WTC11 (cell line): ENCODE measurements at regions not wholly inside any gene's neighbourhood (a gene's known extent, or its start where the extent isn't known, plus 50 kb on each side); places are given as distances from the start of the nearest gene placed in this dataset.

ENCODE experiments used
- ATAC-seq: fragments of 200-7000 bp; cut with Tn5 transposase; 2 replicates; pipeline ENCODE4 v1.10.0; 2021; ENCODE audit warnings: mild to moderate bottlenecking, moderate library complexity
- CTCF ChIA-PET: fragments of 300-600 bp; sonication (Branson Sonifier 250); formaldehyde crosslinking; loops from one replicate; lab custom pipeline; 2021; ENCODE audit warnings: antibody characterized with exemption; lab: Charles Lee
- POLR2A ChIA-PET: fragments of 350-600 bp; sonication (Branson Sonifier 250); formaldehyde crosslinking; loops from one replicate; lab custom pipeline; 2021; ENCODE audit warnings: antibody characterized with exemption; lab: Charles Lee
- DNase-seq: peaks from one replicate; pipeline ENCODE4 v3.0.0; 2021; ENCODE audit warnings: low spot score
- H3K27ac Mint-ChIP-seq: 2 replicates; pipeline ENCODE4 v1.8.0; 2021; ENCODE audit warnings: mixed read lengths
- H3K27me3 Mint-ChIP-seq: 2 replicates; pipeline ENCODE4 v1.8.0; 2021; ENCODE audit warnings: low read depth, mild to moderate bottlenecking, moderate library complexity, mixed read lengths
- H3K36me3 Mint-ChIP-seq: 2 replicates; pipeline ENCODE4 v1.8.0; 2021; ENCODE audit warnings: mixed read lengths
- H3K4me1 Mint-ChIP-seq: 2 replicates; pipeline ENCODE4 v1.8.0; 2022; ENCODE audit warnings: mixed read lengths
- H3K4me3 Mint-ChIP-seq: 2 replicates; pipeline ENCODE4 v1.8.0; 2021; ENCODE audit warnings: mild to moderate bottlenecking, moderate library complexity, mixed read lengths
- H3K9me3 Mint-ChIP-seq: 2 replicates; pipeline ENCODE4 v1.8.0; 2021; ENCODE audit warnings: mixed read lengths
- ATF3 ChIP-seq: sonication (generic); formaldehyde crosslinking; conservative IDR thresholded peaks from 2 replicates; pipeline ENCODE4 v1.8.1; 2022; ENCODE audit warnings: mild to moderate bottlenecking, missing genetic modification reagents
- E2F1 ChIP-seq: sonication (generic); formaldehyde crosslinking; IDR thresholded peaks from 2 replicates; pipeline ENCODE4 v1.8.0; 2022; ENCODE audit warnings: mild to moderate bottlenecking, missing genetic modification reagents
- ESRRA ChIP-seq: sonication (generic); formaldehyde crosslinking; IDR thresholded peaks from 2 replicates; pipeline ENCODE4 v1.8.1; 2022; ENCODE audit warnings: mild to moderate bottlenecking, missing genetic modification reagents, borderline replicate concordance
- GRHL2 ChIP-seq: fragments of 250-450 bp; sonication (Bioruptor Pico); IDR thresholded peaks from 2 replicates; pipeline ENCODE4 v1.8.0; 2022; ENCODE audit warnings: mild to moderate bottlenecking, moderate library complexity; ENCODE audit not compliant: insufficient replicate concordance, severe bottlenecking
- IRF1 ChIP-seq: sonication (generic); formaldehyde crosslinking; IDR thresholded peaks from 2 replicates; pipeline ENCODE4 v1.8.0; 2023; ENCODE audit warnings: missing genetic modification reagents
- MXD4 ChIP-seq: fragments of 250-450 bp; sonication (Bioruptor Pico); IDR thresholded peaks from 2 replicates; pipeline ENCODE4 v1.8.0; 2021; ENCODE audit warnings: mild to moderate bottlenecking, moderate library complexity, borderline replicate concordance
- PRDM15 ChIP-seq: sonication (generic); formaldehyde crosslinking; IDR thresholded peaks from 2 replicates; pipeline ENCODE4 v1.8.0; 2022; ENCODE audit warnings: missing genetic modification reagents
- RELA ChIP-seq: sonication (generic); formaldehyde crosslinking; IDR thresholded peaks from 2 replicates; pipeline ENCODE4 v1.8.1; 2022; ENCODE audit warnings: missing genetic modification reagents, mild to moderate bottlenecking, borderline replicate concordance
- RORB ChIP-seq: fragments of 250-450 bp; sonication (Bioruptor Pico); IDR thresholded peaks from 2 replicates; pipeline ENCODE4 v1.9.0; 2021; ENCODE audit warnings: mild to moderate bottlenecking
- SMAD3 ChIP-seq: sonication (generic); formaldehyde crosslinking; IDR thresholded peaks from 2 replicates; pipeline ENCODE4 v1.8.0; 2022; ENCODE audit warnings: missing genetic modification reagents, mild to moderate bottlenecking, borderline replicate concordance
- TCF7 ChIP-seq: sonication (generic); formaldehyde crosslinking; IDR thresholded peaks from 2 replicates; pipeline ENCODE4 v1.8.0; 2022; ENCODE audit warnings: mild to moderate bottlenecking, low read depth, missing genetic modification reagents, moderate library complexity
- TEAD1 ChIP-seq: sonication (generic); formaldehyde crosslinking; IDR thresholded peaks from 2 replicates; pipeline ENCODE4 v1.8.0; 2022; ENCODE audit warnings: mild to moderate bottlenecking, missing genetic modification reagents
- TP53 ChIP-seq: sonication (generic); formaldehyde crosslinking; IDR thresholded peaks from 2 replicates; pipeline ENCODE4 v1.8.1; 2023; ENCODE audit warnings: mild to moderate bottlenecking, missing genetic modification reagents
- ZBTB21 ChIP-seq: sonication (generic); formaldehyde crosslinking; IDR thresholded peaks from 2 replicates; pipeline ENCODE4 v1.8.1; 2023; ENCODE audit warnings: mild to moderate bottlenecking, missing genetic modification reagents, borderline replicate concordance
- ZNF121 ChIP-seq: sonication (generic); formaldehyde crosslinking; IDR thresholded peaks from 2 replicates; pipeline ENCODE4 v1.8.0; 2023; ENCODE audit warnings: missing genetic modification reagents
- ZNF232 ChIP-seq: sonication (generic); formaldehyde crosslinking; IDR thresholded peaks from 2 replicates; pipeline ENCODE4 v1.8.0; 2022; ENCODE audit warnings: mild to moderate bottlenecking, missing genetic modification reagents
- ZNF281 ChIP-seq: sonication (generic); formaldehyde crosslinking; IDR thresholded peaks from 2 replicates; pipeline ENCODE4 v1.8.0; 2023; ENCODE audit warnings: mild to moderate bottlenecking, missing genetic modification reagents
- ZNF425 ChIP-seq: fragments of 250-450 bp; sonication (Bioruptor Pico); conservative IDR thresholded peaks from 2 replicates; pipeline ENCODE4 v1.9.0; 2021; ENCODE audit warnings: mild to moderate bottlenecking
- ZNF512 ChIP-seq: sonication (generic); formaldehyde crosslinking; IDR thresholded peaks from 2 replicates; pipeline ENCODE4 v1.8.1; 2022; ENCODE audit warnings: missing genetic modification reagents, borderline replicate concordance

- DNase-seq = no peak
- Mint-ChIP-seq H3K4me3 (no peak overlapping the region), H3K27ac (no peak overlapping the region), H3K36me3 (no peaks in the 10 kb centered on the region), H3K27me3 (no peaks in the 10 kb centered on the region), H3K9me3 (peaks cover 9% of the 10 kb centered on the region; the same call in 1 of the 2 replicates), H3K4me1 (no peaks in the 10 kb centered on the region)
- ChIA-PET CTCF (no interaction called here), POLR2A (no interaction called here)
- TF ChIP-seq RELA (CRISPR knock-in tag) (no peak), IRF1 (CRISPR knock-in tag) (no peak), ZBTB21 (CRISPR knock-in tag) (no peak), ZNF425 (CRISPR knock-in tag) (no peak), ZNF121 (CRISPR knock-in tag) (no peak)
- no peak for ATAC-seq
Observed at GRCh38 chr13:104057861-104058260, 991.6 kb upstream of the SLC10A2 start.

- Mint-ChIP-seq H3K4me1 (peaks cover 3% of the 10 kb centered on the region; the same call in 1 of the 2 replicates), H3K9me3 (no peaks in the 10 kb centered on the region), H3K36me3 (no peaks in the 10 kb centered on the region), H3K27ac (no peak overlapping the region), H3K27me3 (no peaks in the 10 kb centered on the region)
- POLR2A ChIA-PET = no interaction called here
- CTCF ChIA-PET = no interaction called here
- ATAC-seq (no peak), DNase-seq (no peak)
- TF ChIP-seq RELA (CRISPR knock-in tag) (no peak), MXD4 (no peak), TEAD1 (CRISPR knock-in tag) (no peak), ZNF425 (CRISPR knock-in tag) (no peak), ESRRA (CRISPR knock-in tag) (no peak), TP53 (CRISPR knock-in tag) (no peak), ZNF232 (no peak), SMAD3 (CRISPR knock-in tag) (no peak), E2F1 (CRISPR knock-in tag) (no peak), TCF7 (CRISPR knock-in tag) (no peak), ATF3 (CRISPR knock-in tag) (no peak), ZNF512 (no peak), RORB (CRISPR knock-in tag) (no peak), ZNF281 (CRISPR knock-in tag) (no peak), PRDM15 (no peak), GRHL2 (CRISPR knock-in tag) (no peak)
- TF ChIP-seq, all 79 proteins: peak for 0
- no peak overlapping the region for H3K4me3 Mint-ChIP-seq
Observed at GRCh38 chr13:104045907-104046306, 979.7 kb upstream of the SLC10A2 start.
